ENCODE measurements at regions not wholly inside any gene's neighbourhood (a gene's known extent, or its start where the extent isn't known, plus 50 kb on each side); places are given as distances from the start of the nearest gene placed in this dataset.

GRCh38 chr3:99439892-99440291, 198.5 kb upstream of the COL8A1 start:
- DNase-seq (ENCODE audit: low spot score): no peak

GRCh38 chr3:99434190-99434589, 204.2 kb upstream of the COL8A1 start:
- DNase-seq (ENCODE audit: low spot score): no peak

DNA sequence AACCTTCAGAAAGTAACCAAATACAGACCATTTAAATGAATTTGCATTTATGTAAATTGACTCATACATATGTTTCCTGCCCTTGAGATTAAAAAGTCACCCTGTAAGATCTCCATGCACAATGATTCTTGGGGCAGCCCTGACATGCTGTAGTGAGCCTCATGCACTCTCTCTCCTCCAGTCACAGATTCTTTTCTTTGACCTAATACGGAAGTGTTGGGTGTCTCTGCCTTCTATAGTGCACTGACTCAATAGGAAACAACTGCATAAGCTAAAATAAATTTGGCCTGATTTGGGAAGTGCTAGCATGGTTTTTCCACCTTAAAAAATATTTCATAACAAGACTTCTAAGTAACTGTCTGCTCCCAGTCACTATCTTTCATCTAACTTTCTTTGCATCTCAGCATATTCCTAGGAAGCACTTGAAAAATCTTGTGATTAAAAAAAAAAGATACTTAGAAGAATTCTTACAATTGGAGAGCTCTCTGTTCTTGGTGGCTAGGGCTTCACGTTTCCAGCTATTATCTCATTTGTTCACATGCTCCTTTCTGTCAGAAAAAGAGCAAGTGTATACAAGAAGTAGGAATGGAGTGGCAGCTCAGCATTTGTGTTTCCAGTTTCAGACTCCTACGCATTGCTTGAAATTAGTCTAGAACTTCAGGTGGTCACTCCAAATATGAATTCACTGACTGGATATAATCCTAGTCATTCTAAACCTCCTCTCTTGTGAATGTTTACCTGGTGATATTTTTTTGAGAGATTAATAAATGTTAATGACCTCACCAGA, 207.9 kb upstream of the COL8A1 start:
- DNase-seq (ENCODE audit: low spot score): no peak

DNA sequence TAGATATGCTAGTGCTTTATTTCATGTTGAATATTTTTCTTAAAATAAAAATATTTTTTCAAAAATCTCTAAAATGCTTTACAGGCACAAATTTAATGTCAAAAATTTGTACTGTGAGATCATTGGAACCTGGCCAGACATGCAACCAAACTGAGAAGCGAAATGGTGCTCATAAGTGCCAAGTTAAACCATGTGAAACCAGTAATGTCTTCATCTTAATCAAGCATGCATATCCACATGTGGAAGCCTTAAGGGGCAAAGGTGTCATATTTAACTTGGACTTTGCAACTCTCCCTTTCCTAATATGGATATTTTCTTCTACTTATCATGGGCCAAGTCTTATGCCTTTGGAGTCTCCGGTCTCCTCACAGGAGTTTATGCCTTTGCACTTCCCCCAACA, 208.9 kb upstream of the COL8A1 start:
- DNase-seq (ENCODE audit: low spot score): no peak

- no peak for DNase-seq (ENCODE audit: low spot score)
These were observed 212.5 kb upstream of the COL8A1 start for GRCh38 chr3:99425930-99426329.

GRCh38 chr3:99419116-99419515, 219.3 kb upstream of the COL8A1 start:
- no peak for DNase-seq (ENCODE audit: low spot score)

GRCh38 chr3:99418709-99419108, 219.7 kb upstream of the COL8A1 start:
- DNase-seq (ENCODE audit: low spot score): no peak

DNA sequence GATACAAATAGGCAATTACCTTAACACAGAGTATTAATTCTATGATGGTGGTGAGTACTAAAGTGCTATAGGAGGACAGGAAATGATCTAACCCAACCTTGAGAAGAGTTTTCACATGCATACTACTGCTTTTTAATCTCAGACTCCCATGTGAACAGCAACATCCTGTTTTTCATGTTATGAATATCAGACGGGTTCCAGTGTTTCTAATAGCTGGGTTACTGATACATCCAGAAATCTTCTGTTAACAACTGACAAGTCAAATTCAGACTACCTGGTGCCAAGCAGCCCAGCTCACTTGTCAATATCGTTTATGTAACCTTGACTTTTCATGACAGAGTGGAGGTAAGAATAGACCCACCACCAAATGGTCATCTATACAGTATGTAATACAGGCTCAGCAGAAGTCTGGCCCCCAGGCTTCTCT, 220.2 kb upstream of the COL8A1 start:
- DNase-seq (ENCODE audit: low spot score): no peak

DNA sequence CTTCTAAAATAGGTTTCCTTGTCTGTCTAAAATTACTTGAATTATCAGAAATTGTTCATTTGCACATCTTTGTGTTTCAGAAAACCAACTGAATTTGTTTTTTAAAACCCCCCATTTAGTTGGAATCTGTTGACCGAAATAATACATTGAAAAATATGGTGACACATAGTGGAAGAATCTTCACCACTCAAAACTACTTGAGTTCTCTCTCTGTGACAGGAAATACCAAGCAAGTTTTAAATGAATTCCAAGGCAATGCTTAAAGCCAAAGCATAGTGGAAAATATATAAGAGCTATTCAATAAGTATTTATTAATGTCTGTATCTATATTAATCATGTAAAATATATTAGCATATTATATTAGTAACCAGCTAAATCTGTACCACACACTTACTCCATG, 224.9 kb upstream of the COL8A1 start:
- DNase-seq (ENCODE audit: low spot score): no peak

DNA sequence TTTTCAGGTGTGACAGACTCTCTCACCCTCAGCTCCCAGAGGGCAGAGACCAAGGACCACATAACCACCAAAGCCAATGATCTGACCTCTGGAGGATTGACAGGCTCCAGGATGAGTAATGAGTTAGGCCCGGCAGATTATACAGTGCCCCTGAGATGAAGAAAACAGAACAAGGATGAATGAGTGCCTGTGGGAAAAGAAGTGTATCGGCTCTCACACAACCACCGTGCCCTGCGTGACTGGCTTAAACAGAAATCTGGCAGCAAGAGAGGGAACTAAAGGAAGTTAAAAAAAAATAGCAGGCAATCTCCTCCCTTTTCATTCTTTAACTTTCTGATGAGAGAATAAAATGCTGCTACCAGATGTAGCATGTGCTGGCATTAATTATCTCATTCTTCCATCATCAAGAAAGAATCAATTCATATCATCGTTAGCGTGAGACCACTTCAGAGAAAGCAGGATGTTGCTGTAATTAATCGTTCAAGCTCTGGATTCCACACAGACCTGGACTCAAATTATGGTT, 227.5 kb upstream of the COL8A1 start:
- DNase-seq (ENCODE audit: low spot score): no peak

- no peak for DNase-seq (ENCODE audit: low spot score)
These were observed 228.4 kb upstream of the COL8A1 start for GRCh38 chr3:99409961-99410360.

- no peak for DNase-seq (ENCODE audit: low spot score)
These were observed 231.1 kb upstream of the COL8A1 start for GRCh38 chr3:99407257-99407656.

GRCh38 chr3:99402755-99403154, 235.6 kb upstream of the COL8A1 start:
- no peak for DNase-seq (ENCODE audit: low spot score)

DNA sequence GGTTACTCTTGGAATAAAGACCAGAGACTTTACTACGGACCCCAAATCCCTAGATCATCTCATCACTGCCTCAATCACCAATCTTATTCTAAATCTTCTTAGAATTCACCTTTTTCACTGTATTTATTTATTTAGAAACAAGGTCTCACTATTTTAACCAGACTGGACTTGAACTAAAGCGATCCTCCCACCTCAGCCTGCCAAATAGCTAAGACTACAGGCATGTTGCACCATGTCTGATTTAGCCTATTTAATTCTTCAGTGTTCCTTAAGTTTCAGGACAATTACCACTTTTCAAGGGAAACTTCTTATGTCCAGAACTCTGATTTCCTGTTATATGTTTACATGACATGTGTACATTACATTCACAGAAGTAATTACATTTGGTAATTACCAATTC, 238.0 kb upstream of the COL8A1 start:
- no peak for DNase-seq (ENCODE audit: low spot score)

GRCh38 chr3:99396651-99397275, 241.6 kb upstream of the COL8A1 start:
- DNase-seq (ENCODE audit: low spot score): no peak

- no peak for DNase-seq (ENCODE audit: low spot score)
These were observed 243.3 kb upstream of the COL8A1 start for GRCh38 chr3:99394831-99395778.

DNA sequence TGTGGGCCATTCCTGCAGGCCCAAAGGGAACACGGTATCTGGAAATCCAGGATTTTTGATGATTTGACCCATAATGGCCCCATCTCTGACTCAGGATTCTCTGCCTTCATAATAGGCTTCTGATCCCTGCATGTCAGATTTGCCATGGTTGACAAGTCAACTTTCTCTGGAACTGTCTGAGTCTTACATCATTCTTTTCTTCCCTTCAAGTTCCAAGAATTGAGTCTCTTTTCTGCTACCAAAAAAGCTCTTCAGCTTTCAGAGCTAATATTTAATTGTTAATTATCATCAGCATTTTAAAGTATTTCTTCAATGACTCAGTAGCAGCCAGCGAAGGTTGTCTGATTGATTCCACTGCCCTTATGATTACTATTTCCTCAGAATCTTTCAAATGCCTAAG, 244.4 kb upstream of the COL8A1 start:
- DNase-seq (ENCODE audit: low spot score): no peak

DNA sequence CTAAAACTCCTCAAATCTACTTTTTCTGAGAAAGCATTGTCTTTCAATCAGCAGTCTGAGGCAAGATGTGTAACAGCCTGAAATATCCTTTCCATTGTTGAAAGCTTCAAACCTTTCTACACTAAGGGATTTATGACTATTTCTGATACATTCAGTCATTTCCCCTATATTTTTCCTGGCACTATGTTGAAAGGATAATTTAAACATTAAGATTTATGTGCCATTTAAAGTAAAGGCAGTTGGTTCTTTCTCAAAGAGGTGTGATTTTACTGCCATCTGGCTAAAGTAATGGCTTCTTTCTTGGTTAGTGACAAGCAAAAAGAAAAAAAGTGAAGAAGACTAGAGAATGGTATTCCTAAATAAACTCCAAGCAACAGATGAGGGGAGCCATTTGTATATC, 249.6 kb upstream of the COL8A1 start:
- DNase-seq (ENCODE audit: low spot score): no peak

GRCh38 chr3:99384596-99384995, 253.8 kb upstream of the COL8A1 start:
- no peak for DNase-seq (ENCODE audit: low spot score)

DNA sequence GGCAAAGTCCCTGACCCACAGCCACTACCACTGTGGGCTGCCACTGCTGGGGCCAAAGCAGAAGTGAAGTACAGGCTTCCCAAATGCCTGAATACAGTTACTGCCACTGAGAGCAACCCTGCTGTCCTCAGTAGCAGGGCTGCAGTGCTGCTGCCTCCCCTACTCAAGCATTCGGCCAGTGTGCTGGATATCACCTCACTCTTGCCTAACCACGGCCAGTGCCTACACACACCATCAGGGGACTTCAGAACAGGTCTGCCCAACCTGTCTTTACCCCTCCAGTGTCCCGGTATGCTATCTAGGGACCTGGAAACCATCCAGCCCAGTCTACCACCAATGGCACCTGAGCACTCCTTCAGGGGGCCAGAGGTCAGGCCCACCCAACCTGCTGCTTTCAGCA, 261.5 kb upstream of the COL8A1 start:
- DNase-seq (ENCODE audit: low spot score): no peak

DNA sequence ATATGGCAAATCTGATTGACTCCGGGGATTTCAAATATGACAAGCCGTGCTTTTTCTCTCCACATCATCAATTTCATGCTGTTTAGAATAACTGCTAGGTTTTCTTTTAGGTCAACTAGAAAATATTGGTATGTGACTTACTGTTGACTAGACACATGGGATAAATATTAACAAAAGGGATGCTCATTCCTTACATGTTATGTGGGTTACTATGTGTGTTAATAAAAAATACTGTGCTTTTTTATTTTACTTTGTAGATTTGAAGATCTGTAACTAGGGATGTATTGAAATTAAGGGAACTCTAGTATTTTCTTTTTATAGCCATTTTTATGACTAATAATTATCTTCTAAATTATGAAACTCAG, 264.6 kb upstream of the COL8A1 start:
- no peak for DNase-seq (ENCODE audit: low spot score)

DNA sequence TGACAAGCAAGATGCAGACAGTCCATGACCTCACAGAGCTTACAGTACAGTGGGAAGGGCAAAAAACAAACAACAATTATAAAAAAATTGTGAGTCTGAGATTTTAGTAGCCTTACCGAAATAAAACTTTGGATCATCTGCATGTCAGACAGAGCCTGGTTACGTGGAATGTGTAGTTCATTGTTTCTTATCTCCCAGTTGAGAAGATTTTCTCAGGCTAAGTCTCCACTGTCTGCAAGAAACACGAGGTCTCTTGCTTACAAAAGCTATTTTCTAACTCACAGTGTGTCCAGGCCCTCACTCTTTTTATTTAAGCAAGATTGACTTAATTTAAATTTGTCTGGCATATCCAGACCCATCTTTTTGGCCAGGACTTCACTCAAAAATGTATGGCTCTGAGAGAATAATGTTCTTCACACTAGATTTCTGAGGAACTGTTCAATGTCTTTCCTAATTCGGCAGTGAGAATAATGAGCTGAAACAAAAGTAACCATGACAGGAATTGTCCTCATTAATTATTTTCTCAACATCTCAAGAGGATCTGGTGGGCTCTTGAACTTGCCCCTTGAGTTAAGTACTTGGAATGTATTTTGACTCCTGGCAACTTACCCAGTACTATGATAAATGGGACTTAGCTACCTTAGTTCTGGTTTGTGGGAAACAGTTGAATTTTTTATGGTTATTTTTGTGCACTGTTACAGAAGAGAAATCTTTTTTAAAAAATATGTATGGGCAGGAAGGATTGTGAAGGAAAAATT, 265.1 kb upstream of the COL8A1 start:
- DNase-seq (ENCODE audit: low spot score): no peak

Data from hematopoietic multipotent progenitor cell treated with erythropoietin and hydrocortisone succinate and interleukin-3 and kit ligand, for 15 days (in vitro differentiated cells).